Skeletal muscle tissue (tissue), 3 donors: ENCODE measurements at regions not wholly inside any gene's neighbourhood (a gene's known extent, or its start where the extent isn't known, plus 50 kb on each side); places are given as distances from the start of the nearest gene placed in this dataset.

Experiments used
- H3K27ac ChIP-seq: one replicate; pipeline ENCODE4 v1.7.0; 2013; ENCODE audit warnings: mild to moderate bottlenecking, low read depth, low read length, inconsistent platforms
- H3K27me3 ChIP-seq, 3 donors: one replicate each; pipeline ENCODE4 v1.7.0; 2013; ENCODE audit warnings: low read length in 3 of 3; ENCODE audit not compliant: control insufficient read depth in 3 of 3, insufficient read depth in 3 of 3
- H3K36me3 ChIP-seq, 3 donors: one replicate each; pipeline ENCODE4 v1.7.0; 2013; ENCODE audit warnings: low read length in 3 of 3; ENCODE audit not compliant: control insufficient read depth in 3 of 3, insufficient read depth in 3 of 3
- H3K4me1 ChIP-seq, 3 donors: one replicate each; pipeline ENCODE4 v1.7.0; 2013; ENCODE audit warnings: low read length in 3 of 3, mild to moderate bottlenecking in 3 of 3; ENCODE audit not compliant: control insufficient read depth in 3 of 3, insufficient read depth in 3 of 3
- H3K4me3 ChIP-seq, 3 donors: one replicate each; pipeline ENCODE4 v1.7.0; 2013; ENCODE audit warnings: low read length in 3 of 3
- H3K9ac ChIP-seq, 3 donors: one replicate each; pipeline ENCODE4 v1.7.0; 2013; ENCODE audit warnings: low read length in 3 of 3, mild to moderate bottlenecking in 3 of 3, moderate library complexity in 2 of 3, low read depth in 1 of 3
- H3K9me3 ChIP-seq, 3 donors: one replicate each; pipeline ENCODE4 v1.7.0; 2013; ENCODE audit warnings: low read length in 3 of 3; ENCODE audit not compliant: control insufficient read depth in 3 of 3
- donor health status: Osteomylitis.

GRCh38 chr1:177600321-177600720 is 369.5 kb downstream of the SEC16B start:
- H3K9me3 ChIP-seq: no peaks in the 10 kb centered on the region
- H3K4me3 ChIP-seq: no peak overlapping the region
- H3K4me1 ChIP-seq: peaks cover 11 to 18% (median 17%) of the 10 kb centered on the region in 3 donors
- H3K9ac ChIP-seq: no peak overlapping the region
- H3K27me3 ChIP-seq: no peaks in the 10 kb centered on the region
- no peak overlapping the region for H3K27ac ChIP-seq
- H3K36me3 ChIP-seq: no peaks in the 10 kb centered on the region

GRCh38 chr1:177597393-177597792 is 372.5 kb downstream of the SEC16B start:
- Histone ChIP-seq H3K4me1 (peaks cover 11 to 18% (median 17%) of the 10 kb centered on the region in 3 donors), H3K9me3 (no peaks in the 10 kb centered on the region), H3K27ac (no peak overlapping the region), H3K27me3 (no peaks in the 10 kb centered on the region), H3K36me3 (no peaks in the 10 kb centered on the region), H3K9ac (no peak overlapping the region), H3K4me3 (no peak overlapping the region)

DNA sequence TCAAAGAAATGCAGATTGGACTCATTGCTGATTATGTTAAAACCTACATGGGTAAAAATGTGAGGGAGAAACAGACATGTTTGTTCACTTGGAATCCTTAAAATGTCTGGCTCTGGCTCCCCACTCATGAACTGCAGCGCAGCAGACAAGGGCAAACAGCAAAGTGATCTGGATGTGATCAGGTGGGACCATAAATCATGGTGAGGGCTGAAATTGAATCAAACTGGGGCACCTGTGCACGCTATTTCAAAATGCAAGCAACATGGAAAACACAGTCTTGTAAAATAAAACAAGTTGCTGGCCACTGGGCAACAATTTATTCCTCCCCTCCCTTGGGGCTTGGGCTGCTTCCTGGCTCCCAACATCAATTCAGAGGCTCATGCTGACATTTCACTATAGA is 373.4 kb downstream of the SEC16B start:
- H3K27ac ChIP-seq: no peak overlapping the region
- no peak overlapping the region for H3K4me3 ChIP-seq
- H3K27me3 ChIP-seq: no peaks in the 10 kb centered on the region
- no peaks in the 10 kb centered on the region for H3K9me3 ChIP-seq
- H3K36me3 ChIP-seq: no peaks in the 10 kb centered on the region
- H3K9ac ChIP-seq: no peak overlapping the region
- H3K4me1 ChIP-seq: peaks cover 11 to 18% (median 17%) of the 10 kb centered on the region in 3 donors

GRCh38 chr1:177593105-177593504 is 376.8 kb downstream of the SEC16B start:
- no peaks in the 10 kb centered on the region for H3K9me3 ChIP-seq
- no peak overlapping the region for H3K27ac ChIP-seq
- H3K4me3 ChIP-seq: no peak overlapping the region
- no peaks in the 10 kb centered on the region for H3K27me3 ChIP-seq
- H3K4me1 ChIP-seq: peaks cover 0 to 5% (median 2%) of the 10 kb centered on the region in 3 donors
- H3K36me3 ChIP-seq: no peaks in the 10 kb centered on the region
- H3K9ac ChIP-seq: no peak overlapping the region

GRCh38 chr1:177592624-177593023 is 377.2 kb downstream of the SEC16B start:
- H3K27me3 ChIP-seq: no peaks in the 10 kb centered on the region
- H3K36me3 ChIP-seq: no peaks in the 10 kb centered on the region
- no peak overlapping the region for H3K9ac ChIP-seq
- no peaks in the 10 kb centered on the region for H3K9me3 ChIP-seq
- no peak overlapping the region for H3K27ac ChIP-seq
- H3K4me3 ChIP-seq: no peak overlapping the region
- peaks cover 0 to 5% (median 2%) of the 10 kb centered on the region in 3 donors for H3K4me1 ChIP-seq

DNA sequence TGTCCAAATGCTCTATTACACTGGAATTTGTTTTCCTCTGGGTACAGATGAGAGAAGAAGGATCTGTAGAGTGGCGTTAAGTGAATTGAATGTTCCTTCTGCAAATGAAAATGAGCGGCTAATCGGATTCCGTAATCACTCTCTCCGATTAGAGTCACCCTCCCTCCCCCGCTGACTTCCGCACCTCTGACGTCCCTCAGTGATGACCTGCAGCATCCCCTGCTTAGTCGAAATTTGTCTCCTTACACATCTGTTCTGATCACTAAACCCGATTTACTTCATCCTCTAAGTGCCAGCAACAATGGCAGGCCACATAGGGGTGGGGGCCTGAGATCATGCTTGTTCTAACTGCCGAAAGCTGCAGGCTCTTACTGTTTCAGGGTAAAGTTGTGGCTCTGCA is 378.7 kb downstream of the SEC16B start:
- Histone ChIP-seq H3K36me3 (no peaks in the 10 kb centered on the region), H3K9me3 (no peaks in the 10 kb centered on the region), H3K27me3 (no peaks in the 10 kb centered on the region), H3K27ac (no peak overlapping the region), H3K9ac (no peak overlapping the region), H3K4me3 (no peak overlapping the region), H3K4me1 (peaks cover 0 to 1% (median 0%) of the 10 kb centered on the region in 3 donors)

- Histone ChIP-seq H3K27ac (no peak overlapping the region), H3K27me3 (no peaks in the 10 kb centered on the region), H3K9ac (no peak overlapping the region), H3K36me3 (no peaks in the 10 kb centered on the region), H3K4me1 (no peaks in the 10 kb centered on the region), H3K4me3 (no peak overlapping the region), H3K9me3 (no peaks in the 10 kb centered on the region)
These were observed 380.7 kb downstream of the SEC16B start for GRCh38 chr1:177589166-177589565.

GRCh38 chr1:177586429-177586828 is 383.4 kb downstream of the SEC16B start:
- no peak overlapping the region for H3K9ac ChIP-seq
- no peaks in the 10 kb centered on the region for H3K9me3 ChIP-seq

GRCh38 chr1:177585302-177586220 is 384.3 kb downstream of the SEC16B start:
- no peaks in the 10 kb centered on the region for H3K4me1 ChIP-seq
- H3K27me3 ChIP-seq: no peaks in the 10 kb centered on the region
- no peak overlapping the region for H3K27ac ChIP-seq
- no peaks in the 10 kb centered on the region for H3K9me3 ChIP-seq
- no peak overlapping the region for H3K9ac ChIP-seq
- no peak overlapping the region for H3K4me3 ChIP-seq
- H3K36me3 ChIP-seq: no peaks in the 10 kb centered on the region

More at GRCh38 chr1:177586429-177586828, 383.4 kb downstream of the SEC16B start:
- Histone ChIP-seq H3K4me1 (no peaks in the 10 kb centered on the region), H3K4me3 (no peak overlapping the region), H3K27ac (no peak overlapping the region), H3K27me3 (no peaks in the 10 kb centered on the region), H3K36me3 (no peaks in the 10 kb centered on the region)

DNA sequence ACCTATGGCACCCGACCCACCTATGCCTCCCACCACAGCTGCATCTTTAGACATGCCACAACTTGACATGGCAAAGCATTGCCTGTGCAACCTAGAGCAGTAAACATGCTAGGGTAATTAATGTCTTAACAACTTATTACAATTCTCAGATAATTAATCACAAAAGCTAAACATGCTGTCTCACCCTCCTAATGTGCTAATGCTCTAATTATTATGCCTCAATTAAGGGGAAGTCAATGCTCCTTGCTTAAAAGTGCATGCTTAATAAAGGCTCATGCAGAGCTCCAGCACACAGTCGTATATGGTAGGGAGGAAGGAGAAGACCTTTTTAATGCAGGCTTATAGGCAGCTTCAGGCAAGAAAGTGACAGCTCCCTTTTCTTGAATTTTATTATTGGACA is 396.0 kb downstream of the SEC16B start:
- H3K4me3 ChIP-seq: no peak overlapping the region
- H3K9me3 ChIP-seq: no peaks in the 10 kb centered on the region
- no peaks in the 10 kb centered on the region for H3K4me1 ChIP-seq
- no peaks in the 10 kb centered on the region for H3K36me3 ChIP-seq
- H3K27me3 ChIP-seq: no peaks in the 10 kb centered on the region
- H3K27ac ChIP-seq: no peak overlapping the region
- H3K9ac ChIP-seq: no peak overlapping the region
